ENCODE measurements at regions not wholly inside any gene's neighbourhood (a gene's known extent, or its start where the extent isn't known, plus 50 kb on each side); places are given as distances from the start of the nearest gene placed in this dataset.

- Histone ChIP-seq H4K20me1 (ENCODE audit: control insufficient read depth, insufficient read depth, low read length, poor library complexity, severe bottlenecking) (no peaks in the 10 kb centered on the region), H2AFZ (ENCODE audit: insufficient read depth, low read depth, low read length, poor library complexity, severe bottlenecking) (no peak overlapping the region), H3K27me3 (replicated peaks in 1 of 4; ENCODE audit: control extremely low read depth in 1 of 4, control insufficient read depth in 3 of 4, insufficient read depth in 4 of 4, low read length in 3 of 4) (peaks cover 0 to 5% (median 2%) of the 10 kb centered on the region in 4 experiments), H3K9ac (ENCODE audit: low read length) (no peak overlapping the region), H3K9me3 (ENCODE audit: control extremely low read depth in 1 of 3, control insufficient read depth in 2 of 3, insufficient read depth in 1 of 3, low read length in 2 of 3) (no peaks in the 10 kb centered on the region), H3K4me2 (replicated peaks; ENCODE audit: low read depth, low read length, poor library complexity, severe bottlenecking) (no peak overlapping the region), H3K36me3 (replicated peaks in 1 of 2; ENCODE audit: control extremely low read depth in 1 of 2, control insufficient read depth in 1 of 2, extremely low read depth in 1 of 2, insufficient read depth in 2 of 2, low read length in 1 of 2) (no peaks in the 10 kb centered on the region), H3K27ac (ENCODE audit: low read length in 2 of 2) (no peak overlapping the region), H3K79me2 (ENCODE audit: control insufficient read depth, insufficient read depth, low read length) (no peaks in the 10 kb centered on the region), H3K4me3 (ENCODE audit: control extremely low read depth in 1 of 5, extremely low read depth in 1 of 5, insufficient read depth in 1 of 5, low read depth in 2 of 5, low read length in 4 of 5) (no peak overlapping the region), H3K4me1 (ENCODE audit: control insufficient read depth in 2 of 2, insufficient read depth in 2 of 2, low read length in 2 of 2) (no peaks in the 10 kb centered on the region)
- Mint-ChIP-seq H3K4me1 (no peaks in the 10 kb centered on the region), H3K4me3 (no peak overlapping the region), H3K27me3 (peaks cover 49% of the 10 kb centered on the region), H3K9me3 (ENCODE audit: insufficient read depth) (no peaks in the 10 kb centered on the region), H3K27ac (no peak overlapping the region)
- ChIA-PET POLR2A (no interaction called here), CTCF (interaction anchor here (1.8 kb wide), 1 partner anchor 11 kb away, joined by 4 read pairs; no protein-coding TSS in a partner anchor)
- DNase-seq (no peak), ATAC-seq (ENCODE audit: low read depth) (no peak)
- TF ChIP-seq, protein P1, sequence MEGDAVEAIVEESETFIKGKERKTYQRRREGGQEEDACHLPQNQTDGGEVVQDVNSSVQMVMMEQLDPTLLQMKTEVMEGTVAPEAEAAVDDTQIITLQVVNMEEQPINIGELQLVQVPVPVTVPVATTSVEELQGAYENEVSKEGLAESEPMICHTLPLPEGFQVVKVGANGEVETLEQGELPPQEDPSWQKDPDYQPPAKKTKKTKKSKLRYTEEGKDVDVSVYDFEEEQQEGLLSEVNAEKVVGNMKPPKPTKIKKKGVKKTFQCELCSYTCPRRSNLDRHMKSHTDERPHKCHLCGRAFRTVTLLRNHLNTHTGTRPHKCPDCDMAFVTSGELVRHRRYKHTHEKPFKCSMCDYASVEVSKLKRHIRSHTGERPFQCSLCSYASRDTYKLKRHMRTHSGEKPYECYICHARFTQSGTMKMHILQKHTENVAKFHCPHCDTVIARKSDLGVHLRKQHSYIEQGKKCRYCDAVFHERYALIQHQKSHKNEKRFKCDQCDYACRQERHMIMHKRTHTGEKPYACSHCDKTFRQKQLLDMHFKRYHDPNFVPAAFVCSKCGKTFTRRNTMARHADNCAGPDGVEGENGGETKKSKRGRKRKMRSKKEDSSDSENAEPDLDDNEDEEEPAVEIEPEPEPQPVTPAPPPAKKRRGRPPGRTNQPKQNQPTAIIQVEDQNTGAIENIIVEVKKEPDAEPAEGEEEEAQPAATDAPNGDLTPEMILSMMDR (IDR thresholded peaks at IDR 0.05), result no peak
- TF ChIP-seq EZH2 (IDR thresholded peaks at IDR 0.05; ENCODE audit: borderline replicate concordance, insufficient read depth, low read depth, low read length, poor library complexity, severe bottlenecking), result no peak
- 50% methylated on average over 1 of the region's 1 CpG for WGBS (ENCODE audit: insufficient coverage)
- intact Hi-C loops (cut with micrococcal nuclease), result no loop called here
These were observed 85.5 kb upstream of the ZNF800 start for GRCh38 chr7:127478024-127478355.

DNA sequence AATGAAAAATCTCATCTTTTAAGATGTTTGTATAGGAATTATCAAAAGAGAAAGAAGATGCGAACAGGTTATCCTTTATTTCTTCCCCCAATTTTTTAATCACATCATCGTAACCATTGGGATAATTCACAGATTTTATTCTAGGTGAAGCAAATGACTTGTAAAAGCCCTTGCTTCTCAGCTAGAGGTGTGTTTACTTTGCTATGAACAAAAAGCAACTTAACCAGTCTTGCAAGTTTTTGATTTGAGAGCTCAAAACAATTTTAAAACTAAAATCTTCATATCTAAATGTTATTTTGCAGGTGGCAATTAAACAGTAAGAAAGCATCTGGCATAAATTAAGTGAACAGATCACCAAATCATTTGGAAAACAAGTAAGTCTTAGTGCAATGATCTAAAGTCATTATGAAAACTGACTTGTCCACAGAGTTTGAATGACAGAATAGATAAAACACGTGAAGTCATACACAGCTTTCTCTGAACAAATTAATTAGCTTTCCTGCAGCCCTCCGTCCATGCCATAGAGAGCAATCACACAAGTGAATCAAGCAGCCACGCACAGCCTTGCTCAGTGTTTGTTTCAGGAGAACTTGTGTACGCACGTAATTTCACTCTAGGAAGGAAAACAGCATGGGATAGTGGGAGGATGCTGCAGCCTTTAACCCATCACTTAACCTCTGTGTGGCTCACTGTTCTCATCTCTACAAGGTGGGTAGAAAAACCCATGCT is 85.0 kb upstream of the ZNF800 start:
- no peak overlapping the region for H3K4me3 ChIP-seq (ENCODE audit: control extremely low read depth in 1 of 5, extremely low read depth in 1 of 5, insufficient read depth in 1 of 5, low read depth in 2 of 5, low read length in 4 of 5)
- TF ChIP-seq, protein P1 (IDR thresholded peaks at IDR 0.05), result no peak
- TF ChIP-seq EZH2 (IDR thresholded peaks at IDR 0.05; ENCODE audit: borderline replicate concordance, insufficient read depth, low read depth, low read length, poor library complexity, severe bottlenecking), result no peak
- no peaks in the 10 kb centered on the region for H3K4me1 Mint-ChIP-seq
- DNase-seq (no peak), ATAC-seq (ENCODE audit: low read depth) (no peak)
- no peaks in the 10 kb centered on the region for H3K36me3 ChIP-seq (replicated peaks in 1 of 2; ENCODE audit: control extremely low read depth in 1 of 2, control insufficient read depth in 1 of 2, extremely low read depth in 1 of 2, insufficient read depth in 2 of 2, low read length in 1 of 2)
- no peaks in the 10 kb centered on the region for H3K9me3 ChIP-seq (ENCODE audit: control extremely low read depth in 1 of 3, control insufficient read depth in 2 of 3, insufficient read depth in 1 of 3, low read length in 2 of 3)
- no peak overlapping the region for H3K27ac ChIP-seq (ENCODE audit: low read length in 2 of 2)
- intact Hi-C loops (cut with micrococcal nuclease), result no loop called here
- H3K4me1 ChIP-seq (ENCODE audit: control insufficient read depth in 2 of 2, insufficient read depth in 2 of 2, low read length in 2 of 2), result no peaks in the 10 kb centered on the region
- 50% methylated on average over 1 of the region's 7 CpGs for WGBS (ENCODE audit: insufficient coverage)
- POLR2A ChIA-PET, result no interaction called here
- no peaks in the 10 kb centered on the region for H4K20me1 ChIP-seq (ENCODE audit: control insufficient read depth, insufficient read depth, low read length, poor library complexity, severe bottlenecking)
- H3K4me3 Mint-ChIP-seq, result no peak overlapping the region
- H3K27me3 Mint-ChIP-seq, result peaks cover 53% of the 10 kb centered on the region
- no peaks in the 10 kb centered on the region for H3K79me2 ChIP-seq (ENCODE audit: control insufficient read depth, insufficient read depth, low read length)
- CTCF ChIA-PET, result interaction anchor here (1.8 kb wide), 1 partner anchor 11 kb away, joined by 4 read pairs; no protein-coding TSS in a partner anchor
- H3K9me3 Mint-ChIP-seq (ENCODE audit: insufficient read depth), result no peaks in the 10 kb centered on the region
- no peak overlapping the region for H3K27ac Mint-ChIP-seq
- no peak overlapping the region for H3K4me2 ChIP-seq (replicated peaks; ENCODE audit: low read depth, low read length, poor library complexity, severe bottlenecking)
- H2AFZ ChIP-seq (ENCODE audit: insufficient read depth, low read depth, low read length, poor library complexity, severe bottlenecking), result no peak overlapping the region
- peaks cover 0 to 5% (median 2%) of the 10 kb centered on the region in 4 experiments for H3K27me3 ChIP-seq (replicated peaks in 1 of 4; ENCODE audit: control extremely low read depth in 1 of 4, control insufficient read depth in 3 of 4, insufficient read depth in 4 of 4, low read length in 3 of 4)
- no peak overlapping the region for H3K9ac ChIP-seq (ENCODE audit: low read length)

All from B cell (primary cell).